GM23338 (cell line): ENCODE measurements at regions not wholly inside any gene's neighbourhood (a gene's known extent, or its start where the extent isn't known, plus 50 kb on each side); places are given as distances from the start of the nearest gene placed in this dataset.

Source experiments
- CREB1 ChIP-seq: fragments of 250-450 bp; sonication (Bioruptor Pico); IDR thresholded peaks from 2 replicates; pipeline ENCODE4 v1.5.0; 2020; ENCODE audit warnings: low read depth, mild to moderate bottlenecking, moderate library complexity
- CTCF ChIP-seq, 2 experiments: fragments of 200-600 bp in 1 of 2; sonication (generic) in 1 of 2; conservative IDR thresholded peaks; 2 replicates each; pipeline versions ENCODE4 v1.5.1 to v1.6.1; 2016 to 2017; ENCODE audit warnings: antibody characterized with exemption in 2 of 2, low read depth in 2 of 2, mild to moderate bottlenecking in 2 of 2, moderate library complexity in 1 of 2
- EZH2 ChIP-seq: fragments of 200-600 bp; sonication (generic); IDR thresholded peaks from one replicate; pipeline ENCODE4 v1.8.0; 2017; ENCODE audit warnings: antibody characterized with exemption, mild to moderate bottlenecking, low read depth; ENCODE audit not compliant: unreplicated experiment
- EZH2phosphoT487 ChIP-seq: fragments of 200-600 bp; sonication (generic); IDR thresholded peaks from one replicate; pipeline ENCODE4 v1.8.1; 2018; ENCODE audit warnings: antibody characterized with exemption; ENCODE audit not compliant: unreplicated experiment
- NANOG ChIP-seq: IDR thresholded peaks from 2 replicates; pipeline ENCODE4 v1.6.1; 2016; ENCODE audit warnings: antibody characterized with exemption, borderline replicate concordance
- POLR2AphosphoS5 ChIP-seq: IDR thresholded peaks from 2 replicates; pipeline ENCODE4 v1.6.1; 2016; ENCODE audit warnings: antibody characterized with exemption, low read depth
- STAT1 ChIP-seq: IDR thresholded peaks from one replicate; pipeline ENCODE4 v1.6.1; 2016; ENCODE audit warnings: antibody characterized with exemption; ENCODE audit not compliant: unreplicated experiment
- ZNF114 ChIP-seq: fragments of 250-450 bp; sonication (Bioruptor Pico); IDR thresholded peaks from 2 replicates; pipeline ENCODE4 v1.5.0; 2020; ENCODE audit warnings: mild to moderate bottlenecking, moderate library complexity
- ZNF331 ChIP-seq: fragments of 250-450 bp; sonication (Bioruptor Pico); IDR thresholded peaks from 2 replicates; pipeline ENCODE4 v1.5.0; 2020; ENCODE audit warnings: low read depth, mild to moderate bottlenecking, moderate library complexity
- TF ChIP-seq, protein P1 (sequence below): fragments of 250-450 bp; sonication (Bioruptor Pico); IDR thresholded peaks from 2 replicates; pipeline ENCODE4 v1.5.0; 2020; ENCODE audit warnings: mild to moderate bottlenecking, moderate library complexity
- TF ChIP-seq, protein P2 (sequence below): IDR thresholded peaks from 2 replicates; pipeline ENCODE4 v1.6.1; 2016; ENCODE audit warnings: antibody characterized with exemption

DNA sequence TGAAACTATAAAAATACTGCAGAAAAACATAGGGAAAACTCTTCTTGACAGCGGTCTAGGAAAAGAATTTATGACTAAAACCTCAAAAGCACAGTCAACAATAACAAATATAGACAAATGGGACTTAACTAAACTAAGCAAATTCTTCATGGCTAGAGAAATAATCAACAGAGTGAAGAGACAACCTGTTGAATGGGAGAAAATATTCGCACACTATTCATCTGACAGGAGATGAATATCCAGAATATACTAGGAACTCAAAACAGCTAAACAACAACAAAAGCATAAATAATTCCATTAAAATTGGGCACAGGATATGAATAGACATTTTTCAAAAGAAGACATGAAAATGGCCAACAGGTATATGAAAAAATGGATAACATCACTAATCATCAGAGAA, 303.6 kb upstream of the PRR20A start (continued):
- TF ChIP-seq, protein P1, sequence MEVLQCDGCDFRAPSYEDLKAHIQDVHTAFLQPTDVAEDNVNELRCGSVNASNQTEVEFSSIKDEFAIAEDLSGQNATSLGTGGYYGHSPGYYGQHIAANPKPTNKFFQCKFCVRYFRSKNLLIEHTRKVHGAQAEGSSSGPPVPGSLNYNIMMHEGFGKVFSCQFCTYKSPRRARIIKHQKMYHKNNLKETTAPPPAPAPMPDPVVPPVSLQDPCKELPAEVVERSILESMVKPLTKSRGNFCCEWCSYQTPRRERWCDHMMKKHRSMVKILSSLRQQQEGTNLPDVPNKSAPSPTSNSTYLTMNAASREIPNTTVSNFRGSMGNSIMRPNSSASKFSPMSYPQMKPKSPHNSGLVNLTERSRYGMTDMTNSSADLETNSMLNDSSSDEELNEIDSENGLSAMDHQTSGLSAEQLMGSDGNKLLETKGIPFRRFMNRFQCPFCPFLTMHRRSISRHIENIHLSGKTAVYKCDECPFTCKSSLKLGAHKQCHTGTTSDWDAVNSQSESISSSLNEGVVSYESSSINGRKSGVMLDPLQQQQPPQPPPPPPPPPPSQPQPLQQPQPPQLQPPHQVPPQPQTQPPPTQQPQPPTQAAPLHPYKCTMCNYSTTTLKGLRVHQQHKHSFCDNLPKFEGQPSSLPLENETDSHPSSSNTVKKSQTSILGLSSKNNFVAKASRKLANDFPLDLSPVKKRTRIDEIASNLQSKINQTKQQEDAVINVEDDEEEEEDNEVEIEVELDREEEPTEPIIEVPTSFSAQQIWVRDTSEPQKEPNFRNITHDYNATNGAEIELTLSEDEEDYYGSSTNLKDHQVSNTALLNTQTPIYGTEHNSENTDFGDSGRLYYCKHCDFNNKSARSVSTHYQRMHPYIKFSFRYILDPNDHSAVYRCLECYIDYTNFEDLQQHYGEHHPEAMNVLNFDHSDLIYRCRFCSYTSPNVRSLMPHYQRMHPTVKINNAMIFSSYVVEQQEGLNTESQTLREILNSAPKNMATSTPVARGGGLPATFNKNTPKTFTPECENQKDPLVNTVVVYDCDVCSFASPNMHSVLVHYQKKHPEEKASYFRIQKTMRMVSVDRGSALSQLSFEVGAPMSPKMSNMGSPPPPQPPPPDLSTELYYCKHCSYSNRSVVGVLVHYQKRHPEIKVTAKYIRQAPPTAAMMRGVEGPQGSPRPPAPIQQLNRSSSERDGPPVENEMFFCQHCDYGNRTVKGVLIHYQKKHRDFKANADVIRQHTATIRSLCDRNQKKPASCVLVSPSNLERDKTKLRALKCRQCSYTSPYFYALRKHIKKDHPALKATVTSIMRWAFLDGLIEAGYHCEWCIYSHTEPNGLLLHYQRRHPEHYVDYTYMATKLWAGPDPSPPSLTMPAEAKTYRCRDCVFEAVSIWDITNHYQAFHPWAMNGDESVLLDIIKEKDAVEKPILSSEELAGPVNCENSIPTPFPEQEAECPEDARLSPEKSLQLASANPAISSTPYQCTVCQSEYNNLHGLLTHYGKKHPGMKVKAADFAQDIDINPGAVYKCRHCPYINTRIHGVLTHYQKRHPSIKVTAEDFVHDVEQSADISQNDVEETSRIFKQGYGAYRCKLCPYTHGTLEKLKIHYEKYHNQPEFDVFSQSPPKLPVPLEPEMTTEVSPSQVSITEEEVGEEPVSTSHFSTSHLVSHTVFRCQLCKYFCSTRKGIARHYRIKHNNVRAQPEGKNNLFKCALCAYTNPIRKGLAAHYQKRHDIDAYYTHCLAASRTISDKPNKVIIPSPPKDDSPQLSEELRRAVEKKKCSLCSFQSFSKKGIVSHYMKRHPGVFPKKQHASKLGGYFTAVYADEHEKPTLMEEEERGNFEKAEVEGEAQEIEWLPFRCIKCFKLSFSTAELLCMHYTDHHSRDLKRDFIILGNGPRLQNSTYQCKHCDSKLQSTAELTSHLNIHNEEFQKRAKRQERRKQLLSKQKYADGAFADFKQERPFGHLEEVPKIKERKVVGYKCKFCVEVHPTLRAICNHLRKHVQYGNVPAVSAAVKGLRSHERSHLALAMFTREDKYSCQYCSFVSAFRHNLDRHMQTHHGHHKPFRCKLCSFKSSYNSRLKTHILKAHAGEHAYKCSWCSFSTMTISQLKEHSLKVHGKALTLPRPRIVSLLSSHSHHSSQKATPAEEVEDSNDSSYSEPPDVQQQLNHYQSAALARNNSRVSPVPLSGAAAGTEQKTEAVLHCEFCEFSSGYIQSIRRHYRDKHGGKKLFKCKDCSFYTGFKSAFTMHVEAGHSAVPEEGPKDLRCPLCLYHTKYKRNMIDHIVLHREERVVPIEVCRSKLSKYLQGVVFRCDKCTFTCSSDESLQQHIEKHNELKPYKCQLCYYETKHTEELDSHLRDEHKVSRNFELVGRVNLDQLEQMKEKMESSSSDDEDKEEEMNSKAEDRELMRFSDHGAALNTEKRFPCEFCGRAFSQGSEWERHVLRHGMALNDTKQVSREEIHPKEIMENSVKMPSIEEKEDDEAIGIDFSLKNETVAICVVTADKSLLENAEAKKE: no peak
- TF ChIP-seq POLR2AphosphoS5: no peak
- TF ChIP-seq EZH2phosphoT487: no peak
- TF ChIP-seq CREB1: no peak
- TF ChIP-seq CTCF (conservative IDR thresholded peaks at IDR 0.05; ENCODE audit: low read depth in 2 of 2): no peak
- TF ChIP-seq NANOG: no peak
- TF ChIP-seq EZH2: no peak
- TF ChIP-seq, protein P2, sequence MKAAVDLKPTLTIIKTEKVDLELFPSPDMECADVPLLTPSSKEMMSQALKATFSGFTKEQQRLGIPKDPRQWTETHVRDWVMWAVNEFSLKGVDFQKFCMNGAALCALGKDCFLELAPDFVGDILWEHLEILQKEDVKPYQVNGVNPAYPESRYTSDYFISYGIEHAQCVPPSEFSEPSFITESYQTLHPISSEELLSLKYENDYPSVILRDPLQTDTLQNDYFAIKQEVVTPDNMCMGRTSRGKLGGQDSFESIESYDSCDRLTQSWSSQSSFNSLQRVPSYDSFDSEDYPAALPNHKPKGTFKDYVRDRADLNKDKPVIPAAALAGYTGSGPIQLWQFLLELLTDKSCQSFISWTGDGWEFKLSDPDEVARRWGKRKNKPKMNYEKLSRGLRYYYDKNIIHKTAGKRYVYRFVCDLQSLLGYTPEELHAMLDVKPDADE: no peak
- no peak for TF ChIP-seq ZNF331 (CRISPR knock-in tag)
- TF ChIP-seq ZNF114 (CRISPR knock-in tag): no peak
- TF ChIP-seq STAT1: no peak
